WTC11 (cell line): ENCODE measurements at regions not wholly inside any gene's neighbourhood (a gene's known extent, or its start where the extent isn't known, plus 50 kb on each side); places are given as distances from the start of the nearest gene placed in this dataset.

Experiments
- ATAC-seq: fragments of 200-7000 bp; cut with Tn5 transposase; 2 replicates; pipeline ENCODE4 v1.10.0; 2021; ENCODE audit warnings: mild to moderate bottlenecking, moderate library complexity
- CTCF ChIA-PET: fragments of 300-600 bp; sonication (Branson Sonifier 250); formaldehyde crosslinking; loops from one replicate; lab custom pipeline; 2021; ENCODE audit warnings: antibody characterized with exemption; lab: Charles Lee
- POLR2A ChIA-PET: fragments of 350-600 bp; sonication (Branson Sonifier 250); formaldehyde crosslinking; loops from one replicate; lab custom pipeline; 2021; ENCODE audit warnings: antibody characterized with exemption; lab: Charles Lee
- DNase-seq: peaks from one replicate; pipeline ENCODE4 v3.0.0; 2021; ENCODE audit warnings: low spot score
- H3K27ac Mint-ChIP-seq: 2 replicates; pipeline ENCODE4 v1.8.0; 2021; ENCODE audit warnings: mixed read lengths
- H3K27me3 Mint-ChIP-seq: 2 replicates; pipeline ENCODE4 v1.8.0; 2021; ENCODE audit warnings: low read depth, mild to moderate bottlenecking, moderate library complexity, mixed read lengths
- H3K36me3 Mint-ChIP-seq: 2 replicates; pipeline ENCODE4 v1.8.0; 2021; ENCODE audit warnings: mixed read lengths
- H3K4me1 Mint-ChIP-seq: 2 replicates; pipeline ENCODE4 v1.8.0; 2022; ENCODE audit warnings: mixed read lengths
- H3K4me3 Mint-ChIP-seq: 2 replicates; pipeline ENCODE4 v1.8.0; 2021; ENCODE audit warnings: mild to moderate bottlenecking, moderate library complexity, mixed read lengths
- H3K9me3 Mint-ChIP-seq: 2 replicates; pipeline ENCODE4 v1.8.0; 2021; ENCODE audit warnings: mixed read lengths
- AFF4 ChIP-seq: sonication (generic); formaldehyde crosslinking; IDR thresholded peaks from 2 replicates; pipeline ENCODE4 v1.8.1; 2023; ENCODE audit warnings: mild to moderate bottlenecking, missing genetic modification reagents, borderline replicate concordance
- ARID4B ChIP-seq: sonication (generic); formaldehyde crosslinking; IDR thresholded peaks from 2 replicates; pipeline ENCODE4 v1.8.0; 2023; ENCODE audit warnings: missing genetic modification reagents, mild to moderate bottlenecking, borderline replicate concordance
- CDX4 ChIP-seq: fragments of 250-450 bp; sonication (Bioruptor Pico); IDR thresholded peaks from 2 replicates; pipeline ENCODE4 v1.9.0; 2021; ENCODE audit warnings: moderate library complexity, mild to moderate bottlenecking, inconsistent platforms, borderline replicate concordance
- FOXK1 ChIP-seq: sonication (generic); formaldehyde crosslinking; IDR thresholded peaks from 2 replicates; pipeline ENCODE4 v1.8.0; 2022; ENCODE audit warnings: mild to moderate bottlenecking, moderate library complexity, missing genetic modification reagents
- FOXP4 ChIP-seq: sonication (generic); formaldehyde crosslinking; IDR thresholded peaks from 2 replicates; pipeline ENCODE4 v1.8.0; 2022; ENCODE audit warnings: mild to moderate bottlenecking, missing genetic modification reagents
- HMGXB4 ChIP-seq: sonication (generic); formaldehyde crosslinking; IDR thresholded peaks from 2 replicates; pipeline ENCODE4 v1.8.1; 2023; ENCODE audit warnings: mild to moderate bottlenecking, moderate library complexity, missing genetic modification reagents
- JUN ChIP-seq: sonication (generic); formaldehyde crosslinking; IDR thresholded peaks from 2 replicates; pipeline ENCODE4 v1.8.0; 2023; ENCODE audit warnings: mild to moderate bottlenecking, missing genetic modification reagents
- KAT7 ChIP-seq: sonication (generic); formaldehyde crosslinking; IDR thresholded peaks from 2 replicates; pipeline ENCODE4 v1.8.1; 2023; ENCODE audit warnings: missing genetic modification reagents, mild to moderate bottlenecking, borderline replicate concordance
- NR3C1 ChIP-seq: sonication (generic); formaldehyde crosslinking; conservative IDR thresholded peaks from 2 replicates; pipeline ENCODE4 v1.8.1; 2023; ENCODE audit warnings: low read depth, mild to moderate bottlenecking, missing genetic modification reagents
- PRRX2 ChIP-seq: fragments of 250-450 bp; sonication (Bioruptor Pico); IDR thresholded peaks from 2 replicates; pipeline ENCODE4 v1.8.0; 2021; ENCODE audit warnings: mild to moderate bottlenecking
- USF2 ChIP-seq: sonication (generic); formaldehyde crosslinking; IDR thresholded peaks from 2 replicates; pipeline ENCODE4 v1.8.1; 2023; ENCODE audit warnings: mild to moderate bottlenecking, missing genetic modification reagents, moderate library complexity
- ZNF138 ChIP-seq: sonication (generic); formaldehyde crosslinking; conservative IDR thresholded peaks from 2 replicates; pipeline ENCODE4 v1.8.1; 2022; ENCODE audit warnings: mild to moderate bottlenecking, moderate library complexity, missing genetic modification reagents
- ZNF532 ChIP-seq: fragments of 250-450 bp; sonication (Bioruptor Pico); IDR thresholded peaks from 2 replicates; pipeline ENCODE4 v1.9.0; 2021; ENCODE audit warnings: mild to moderate bottlenecking, borderline replicate concordance

GRCh38 chr6:137589067-137589848, 95.1 kb upstream of the OLIG3 start (continued):
- 0 out of 2 replicates have a peak, but pooled peaks have one; percentile 12 for TF ChIP-seq NR3C1 (CRISPR knock-in tag)
- TF ChIP-seq KAT7: no peak
- TF ChIP-seq AFF4 (CRISPR knock-in tag): no peak
- TF ChIP-seq HMGXB4: no peak
- TF ChIP-seq FOXP4 (CRISPR knock-in tag): no peak
- no peak for TF ChIP-seq ARID4B (CRISPR knock-in tag)
- no peak for TF ChIP-seq USF2 (CRISPR knock-in tag)

GRCh38 chr6:137590684-137591083, 96.5 kb upstream of the OLIG3 start:
- H3K9me3 Mint-ChIP-seq: peaks cover 39% of the 10 kb centered on the region
- POLR2A ChIA-PET: interaction anchor here (0.7 kb wide), 1 partner anchor 448 kb away, joined by 4 read pairs; no protein-coding TSS in a partner anchor
- no peaks in the 10 kb centered on the region; the same call in 1 of the 2 replicates for H3K27me3 Mint-ChIP-seq
- H3K4me1 Mint-ChIP-seq: peaks cover 17% of the 10 kb centered on the region
- H3K36me3 Mint-ChIP-seq: peaks cover 9% of the 10 kb centered on the region
- CTCF ChIA-PET: interaction anchor here (0.6 to 3.0 kb wide), 4 partner anchors 21 to 787 kb away, joined by 4 to 24 read pairs (median 14); no protein-coding TSS in a partner anchor
- H3K27ac Mint-ChIP-seq: no peak overlapping the region
- no peak overlapping the region for H3K4me3 Mint-ChIP-seq
- no peak for DNase-seq
- TF ChIP-seq FOXP4 (CRISPR knock-in tag) (no peak), CDX4 (CRISPR knock-in tag) (no peak), ZNF532 (no peak), ZNF138 (CRISPR knock-in tag) (no peak), FOXK1 (CRISPR knock-in tag) (no peak), PRRX2 (CRISPR knock-in tag) (no peak), JUN (no peak)
- TF ChIP-seq, all 79 proteins: peak for 0
- no peak for ATAC-seq
